ENCODE measurements at regions not wholly inside any gene's neighbourhood (a gene's known extent, or its start where the extent isn't known, plus 50 kb on each side); places are given as distances from the start of the nearest gene placed in this dataset.
"Not testable (repeated sequence)": the region's sequence is repeated elsewhere in the genome, so short reads cannot be mapped to it uniquely, and the experiment has no call there.

DNA sequence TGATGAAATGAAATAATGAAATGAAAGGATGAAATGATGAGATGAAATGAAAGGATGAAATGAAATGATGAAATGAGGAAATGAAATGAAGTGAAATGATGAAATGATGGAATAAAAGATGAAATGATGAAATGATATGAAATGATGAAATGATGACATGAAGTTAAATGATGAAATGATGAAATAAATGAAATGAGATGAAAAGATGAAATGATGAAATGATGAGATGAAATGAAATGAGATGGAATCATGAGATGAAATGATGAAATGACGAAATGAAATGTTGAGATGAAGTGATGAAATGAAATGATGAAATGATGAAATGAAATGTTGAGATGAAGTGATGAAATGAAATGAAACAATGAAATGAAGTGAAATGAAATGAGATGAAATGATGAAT, 638.3 kb downstream of the GOLGA6L6 start:
- TF ChIP-seq, protein P1, sequence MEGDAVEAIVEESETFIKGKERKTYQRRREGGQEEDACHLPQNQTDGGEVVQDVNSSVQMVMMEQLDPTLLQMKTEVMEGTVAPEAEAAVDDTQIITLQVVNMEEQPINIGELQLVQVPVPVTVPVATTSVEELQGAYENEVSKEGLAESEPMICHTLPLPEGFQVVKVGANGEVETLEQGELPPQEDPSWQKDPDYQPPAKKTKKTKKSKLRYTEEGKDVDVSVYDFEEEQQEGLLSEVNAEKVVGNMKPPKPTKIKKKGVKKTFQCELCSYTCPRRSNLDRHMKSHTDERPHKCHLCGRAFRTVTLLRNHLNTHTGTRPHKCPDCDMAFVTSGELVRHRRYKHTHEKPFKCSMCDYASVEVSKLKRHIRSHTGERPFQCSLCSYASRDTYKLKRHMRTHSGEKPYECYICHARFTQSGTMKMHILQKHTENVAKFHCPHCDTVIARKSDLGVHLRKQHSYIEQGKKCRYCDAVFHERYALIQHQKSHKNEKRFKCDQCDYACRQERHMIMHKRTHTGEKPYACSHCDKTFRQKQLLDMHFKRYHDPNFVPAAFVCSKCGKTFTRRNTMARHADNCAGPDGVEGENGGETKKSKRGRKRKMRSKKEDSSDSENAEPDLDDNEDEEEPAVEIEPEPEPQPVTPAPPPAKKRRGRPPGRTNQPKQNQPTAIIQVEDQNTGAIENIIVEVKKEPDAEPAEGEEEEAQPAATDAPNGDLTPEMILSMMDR (IDR thresholded peaks at IDR 0.05) = not testable (repeated sequence)
- TF ChIP-seq EP300, POLR2A (IDR thresholded peaks at IDR 0.05): not testable (repeated sequence)
